ENCODE measurements at regions not wholly inside any gene's neighbourhood (a gene's known extent, or its start where the extent isn't known, plus 50 kb on each side); places are given as distances from the start of the nearest gene placed in this dataset.

DNA sequence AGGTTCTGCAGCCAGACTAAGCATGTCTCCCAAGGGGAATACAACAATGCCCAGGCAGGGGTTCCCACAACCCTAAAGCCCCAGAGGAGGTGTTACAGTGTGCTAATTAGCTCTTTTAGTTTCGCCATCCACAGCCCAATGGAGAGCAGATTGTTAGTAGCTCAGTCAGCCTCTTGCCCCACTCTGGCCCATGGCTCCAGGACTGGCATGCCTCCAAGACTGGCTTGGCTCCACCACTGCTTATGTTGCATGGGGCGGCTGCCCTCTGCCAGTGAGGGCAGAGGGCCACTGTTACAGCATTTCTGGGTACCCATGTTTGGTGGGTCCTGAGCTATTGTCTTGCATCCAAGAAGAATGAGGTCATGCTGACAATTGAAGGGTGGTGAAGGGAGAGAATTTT, 231.1 kb upstream of the MDFIC2 start:
- TF ChIP-seq ZNF70 (CRISPR knock-in tag; IDR thresholded peaks at IDR 0.05) = no peak
- TF ChIP-seq GLIS3 (CRISPR knock-in tag; IDR thresholded peaks at IDR 0.05) = no peak
- no peak for TF ChIP-seq TOX (CRISPR knock-in tag; IDR thresholded peaks at IDR 0.05; ENCODE audit: borderline replicate concordance)
- TF ChIP-seq, protein P1, sequence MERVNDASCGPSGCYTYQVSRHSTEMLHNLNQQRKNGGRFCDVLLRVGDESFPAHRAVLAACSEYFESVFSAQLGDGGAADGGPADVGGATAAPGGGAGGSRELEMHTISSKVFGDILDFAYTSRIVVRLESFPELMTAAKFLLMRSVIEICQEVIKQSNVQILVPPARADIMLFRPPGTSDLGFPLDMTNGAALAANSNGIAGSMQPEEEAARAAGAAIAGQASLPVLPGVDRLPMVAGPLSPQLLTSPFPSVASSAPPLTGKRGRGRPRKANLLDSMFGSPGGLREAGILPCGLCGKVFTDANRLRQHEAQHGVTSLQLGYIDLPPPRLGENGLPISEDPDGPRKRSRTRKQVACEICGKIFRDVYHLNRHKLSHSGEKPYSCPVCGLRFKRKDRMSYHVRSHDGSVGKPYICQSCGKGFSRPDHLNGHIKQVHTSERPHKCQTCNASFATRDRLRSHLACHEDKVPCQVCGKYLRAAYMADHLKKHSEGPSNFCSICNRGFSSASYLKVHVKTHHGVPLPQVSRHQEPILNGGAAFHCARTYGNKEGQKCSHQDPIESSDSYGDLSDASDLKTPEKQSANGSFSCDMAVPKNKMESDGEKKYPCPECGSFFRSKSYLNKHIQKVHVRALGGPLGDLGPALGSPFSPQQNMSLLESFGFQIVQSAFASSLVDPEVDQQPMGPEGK (CRISPR knock-in tag; IDR thresholded peaks at IDR 0.05; ENCODE audit: borderline replicate concordance) = no peak
- no peak for TF ChIP-seq ZFP30 (CRISPR knock-in tag; IDR thresholded peaks at IDR 0.05)
- no peak for TF ChIP-seq ZC3H10 (CRISPR knock-in tag; IDR thresholded peaks at IDR 0.05)
- no peak for TF ChIP-seq ISL1 (CRISPR knock-in tag; IDR thresholded peaks at IDR 0.05)
- no peak for TF ChIP-seq BACH2 (CRISPR knock-in tag; IDR thresholded peaks at IDR 0.05; ENCODE audit: borderline replicate concordance)
- TF ChIP-seq ZFP3 (CRISPR knock-in tag; IDR thresholded peaks at IDR 0.05) = no peak
- TF ChIP-seq RARB (CRISPR knock-in tag; IDR thresholded peaks at IDR 0.05) = no peak
- TF ChIP-seq ZNF8 (CRISPR knock-in tag; IDR thresholded peaks at IDR 0.05) = no peak
